Testis (tissue), 2 donors: ENCODE measurements at regions not wholly inside any gene's neighbourhood (a gene's known extent, or its start where the extent isn't known, plus 50 kb on each side); places are given as distances from the start of the nearest gene placed in this dataset.

Experiments
- DNase-seq: peaks from one replicate; pipeline ENCODE4 v3.0.0-alpha.2; 2019
- H3K27ac ChIP-seq, 2 donors: fragments of 200-600 bp; sonication (generic); one replicate each; pipeline ENCODE4 v1.5.1; 2019
- H3K27me3 ChIP-seq: fragments of 200-600 bp; sonication (generic); one replicate; pipeline ENCODE4 v1.5.1; 2019
- H3K36me3 ChIP-seq: fragments of 200-600 bp; sonication (generic); one replicate; pipeline ENCODE4 v1.5.1; 2017; ENCODE audit warnings: low read depth; ENCODE audit errors: missing control alignments
- H3K4me1 ChIP-seq: fragments of 200-600 bp; sonication (generic); one replicate; pipeline ENCODE4 v1.5.1; 2019
- H3K4me3 ChIP-seq, 2 donors: fragments of 200-600 bp; sonication (generic); one replicate each; pipeline ENCODE4 v1.5.1; 2017 to 2019
- H3K9me3 ChIP-seq: fragments of 200-600 bp; sonication (generic); one replicate; pipeline ENCODE4 v1.5.1; 2017
- CTCF ChIP-seq, 3 experiments: fragments of 450-650 bp in 2 of 3; fragments of 200-600 bp in 1 of 3; sonication (generic) in 1 of 3; IDR thresholded peaks; one replicate each; pipeline ENCODE4 v1.5.1; 2016 to 2019; ENCODE audit warnings: antibody characterized with exemption in 3 of 3, mild to moderate bottlenecking in 2 of 3, moderate library complexity in 1 of 3
- POLR2A ChIP-seq: fragments of 450-650 bp; IDR thresholded peaks from one replicate; pipeline ENCODE4 v1.6.1; 2017; ENCODE audit warnings: antibody characterized with exemption, mild to moderate bottlenecking, moderate library complexity
- WGBS, 2 donors: methylation state at CpG; one replicate each; pipeline ENCODE4 v1.1.5; 2018; 5-methylcytosine and 5-hydroxymethylcytosine counted together
- intact Hi-C: fragments of 100-400 bp; cut with DNase I; formaldehyde crosslinking; loops from one replicate; pipeline ENCODE4 v1.15.1; 2023; ENCODE audit warnings: low total_unique reads

- intact Hi-C loops = no loop called here
- H3K27me3 ChIP-seq = no peaks in the 10 kb centered on the region
- no peak overlapping the region for H3K4me3 ChIP-seq
- 91 to 94% methylated on average over 1 of the region's 1 CpG for WGBS, 2 donors
- no peak for DNase-seq
- TF ChIP-seq CTCF (IDR thresholded peaks at IDR 0.05) = no peak
- no peak for TF ChIP-seq POLR2A
- no peaks in the 10 kb centered on the region for H3K4me1 ChIP-seq
- H3K9me3 ChIP-seq = no peaks in the 10 kb centered on the region
- H3K27ac ChIP-seq = no peak overlapping the region
- no peaks in the 10 kb centered on the region for H3K36me3 ChIP-seq
Observed at GRCh38 chr12:77477907-77478533, 352.7 kb upstream of the NAV3 start.

- Histone ChIP-seq H3K36me3 (no peaks in the 10 kb centered on the region), H3K9me3 (no peaks in the 10 kb centered on the region), H3K27me3 (no peaks in the 10 kb centered on the region), H3K4me3 (no peak overlapping the region), H3K4me1 (no peaks in the 10 kb centered on the region), H3K27ac (no peak overlapping the region)
- TF ChIP-seq POLR2A = no peak
- TF ChIP-seq CTCF (IDR thresholded peaks at IDR 0.05) = no peak
- DNase-seq = no peak
- intact Hi-C loops = no loop called here
- WGBS, 2 donors = 19 to 43% methylated on average over 1 of the region's 1 CpG
Observed at GRCh38 chr12:77471801-77472200, 358.9 kb upstream of the NAV3 start.

- WGBS, 2 donors = 63 to 71% methylated on average over 3 of the region's 3 CpGs
- Histone ChIP-seq H3K9me3 (no peaks in the 10 kb centered on the region), H3K36me3 (no peaks in the 10 kb centered on the region), H3K27me3 (no peaks in the 10 kb centered on the region), H3K4me3 (no peak overlapping the region), H3K4me1 (no peaks in the 10 kb centered on the region), H3K27ac (no peak overlapping the region)
- no peak for DNase-seq
- intact Hi-C loops = no loop called here
- TF ChIP-seq CTCF (IDR thresholded peaks at IDR 0.05) (no peak), POLR2A (no peak)
Observed at GRCh38 chr12:77469578-77470333, 360.9 kb upstream of the NAV3 start.

GRCh38 chr12:77442633-77443032 is 377.3 kb upstream of the E2F7 start:
- intact Hi-C loops = no loop called here
- no peak for DNase-seq

More at GRCh38 chr12:77442633-77443032, 377.3 kb upstream of the E2F7 start:
- Histone ChIP-seq H3K36me3 (no peaks in the 10 kb centered on the region), H3K27ac (no peak overlapping the region), H3K4me1 (no peaks in the 10 kb centered on the region), H3K9me3 (no peaks in the 10 kb centered on the region), H3K4me3 (no peak overlapping the region), H3K27me3 (no peaks in the 10 kb centered on the region)
- TF ChIP-seq POLR2A (no peak), CTCF (IDR thresholded peaks at IDR 0.05) (no peak)
